ENCODE measurements at regions not wholly inside any gene's neighbourhood (a gene's known extent, or its start where the extent isn't known, plus 50 kb on each side); places are given as distances from the start of the nearest gene placed in this dataset.
"Not testable (repeated sequence)": the region's sequence is repeated elsewhere in the genome, so short reads cannot be mapped to it uniquely, and the experiment has no call there.

DNA sequence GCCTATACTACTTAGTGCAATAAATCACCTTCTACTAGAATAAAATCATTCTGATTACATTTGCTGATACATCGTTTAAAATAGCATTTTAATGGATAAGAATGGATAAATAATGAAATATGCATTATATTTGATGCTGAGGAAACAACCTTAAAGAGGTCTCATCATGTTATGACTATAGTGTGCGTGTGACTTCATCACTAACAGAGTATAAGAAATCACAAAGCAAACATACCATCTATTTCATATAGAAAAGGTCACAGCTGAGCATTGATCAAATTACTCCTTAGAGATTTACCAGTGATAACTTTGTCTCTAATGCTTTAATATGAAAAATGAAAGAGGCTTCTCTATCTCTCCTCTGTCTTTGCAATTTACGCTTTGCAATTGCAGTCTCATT is 1620.3 kb upstream of the SLC10A2 start:
- no peak for DNase-seq (ENCODE audit: low read depth in 2 of 2)

DNA sequence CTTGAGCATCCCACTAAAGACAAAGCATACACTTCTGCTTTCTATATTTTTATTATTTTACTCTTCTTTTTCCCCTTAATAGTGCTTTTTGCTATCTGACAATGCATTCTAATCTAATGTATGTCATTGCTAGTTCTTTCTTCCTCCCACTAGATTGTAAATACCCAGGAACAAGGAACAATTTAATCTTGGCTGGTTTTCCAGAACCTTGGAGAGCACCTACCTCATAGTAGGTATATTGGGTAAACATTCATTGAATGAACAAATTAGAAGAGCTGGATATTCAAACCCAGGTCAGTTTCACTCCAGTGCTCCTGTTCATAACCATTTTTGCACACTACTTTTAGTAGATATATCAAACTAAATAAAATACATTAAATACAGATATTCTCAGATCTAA is 1617.6 kb upstream of the SLC10A2 start:
- no peak for DNase-seq (ENCODE audit: low read depth in 2 of 2)

DNA sequence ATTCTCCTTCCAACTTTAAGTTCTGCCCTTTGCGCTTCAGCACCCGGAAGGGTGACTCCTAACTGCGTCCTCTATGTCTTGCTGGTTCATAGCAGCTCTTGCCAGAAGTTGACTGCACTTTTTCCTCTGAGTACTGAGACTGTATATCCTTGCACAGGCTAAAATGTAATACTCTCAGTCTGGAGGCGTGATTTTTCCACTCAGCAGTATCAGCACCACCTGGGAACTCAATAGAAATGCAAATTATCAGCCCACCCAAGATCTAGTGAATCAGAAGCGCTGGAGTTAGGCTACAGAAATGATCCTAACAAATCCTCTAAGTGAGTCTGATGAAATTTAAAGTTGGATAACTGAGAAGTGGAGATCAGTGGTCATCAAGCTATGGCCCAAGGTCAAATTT is 1611.9 kb upstream of the SLC10A2 start:
- DNase-seq (ENCODE audit: low read depth in 2 of 2): no peak

- no peak for DNase-seq (ENCODE audit: low read depth in 2 of 2)
These were observed 1605.7 kb upstream of the SLC10A2 start for GRCh38 chr13:104671901-104672300.

DNA sequence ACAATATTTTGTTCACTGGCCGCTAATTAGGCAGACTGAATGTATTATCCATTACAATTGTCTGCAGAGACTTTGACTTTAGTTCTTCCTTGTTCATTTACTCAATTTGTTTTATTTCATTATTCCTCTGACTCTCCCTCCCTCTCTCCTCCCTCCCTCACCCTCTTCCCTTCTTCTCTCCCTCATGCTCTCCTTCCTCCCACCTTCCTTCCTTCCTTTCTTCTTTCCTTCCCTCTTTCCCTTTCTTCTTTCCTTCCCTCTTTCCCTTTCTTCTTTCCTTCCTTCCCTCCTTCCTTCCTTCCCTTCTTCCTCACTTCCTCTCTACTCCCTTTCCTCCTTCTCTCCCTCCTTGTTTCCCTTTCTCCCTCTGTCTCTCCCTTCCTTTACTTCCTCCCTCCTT is 1591.0 kb upstream of the SLC10A2 start:
- DNase-seq (ENCODE audit: low read depth in 2 of 2): no peak

GRCh38 chr13:104650431-104650830 is 1584.2 kb upstream of the SLC10A2 start:
- no peak for DNase-seq (ENCODE audit: low read depth in 2 of 2)

GRCh38 chr13:104648291-104648690 is 1582.1 kb upstream of the SLC10A2 start:
- no peak for DNase-seq (ENCODE audit: low read depth in 2 of 2)

GRCh38 chr13:104645786-104646185 is 1579.6 kb upstream of the SLC10A2 start:
- DNase-seq (ENCODE audit: low read depth in 2 of 2): no peak

DNA sequence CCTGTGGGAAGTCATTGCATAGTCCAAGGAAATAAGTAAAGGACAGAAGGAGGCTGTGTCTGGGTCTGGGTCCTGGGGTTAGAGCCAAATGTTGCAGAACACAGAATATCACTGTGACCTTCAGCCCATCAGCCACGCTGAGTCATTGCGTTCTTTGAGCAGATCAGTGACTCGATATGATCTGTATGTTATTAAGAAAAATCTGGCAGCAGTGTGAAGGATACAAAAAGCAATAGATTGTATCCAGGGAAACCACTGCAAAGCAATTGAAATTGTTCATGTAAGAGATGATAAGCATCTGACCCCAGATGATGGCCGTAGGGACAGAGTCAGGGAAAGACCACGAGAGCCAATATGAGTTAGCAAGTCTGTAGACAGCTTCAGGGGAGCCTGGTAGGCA is 1575.1 kb upstream of the SLC10A2 start:
- DNase-seq (ENCODE audit: low read depth in 2 of 2): no peak

DNA sequence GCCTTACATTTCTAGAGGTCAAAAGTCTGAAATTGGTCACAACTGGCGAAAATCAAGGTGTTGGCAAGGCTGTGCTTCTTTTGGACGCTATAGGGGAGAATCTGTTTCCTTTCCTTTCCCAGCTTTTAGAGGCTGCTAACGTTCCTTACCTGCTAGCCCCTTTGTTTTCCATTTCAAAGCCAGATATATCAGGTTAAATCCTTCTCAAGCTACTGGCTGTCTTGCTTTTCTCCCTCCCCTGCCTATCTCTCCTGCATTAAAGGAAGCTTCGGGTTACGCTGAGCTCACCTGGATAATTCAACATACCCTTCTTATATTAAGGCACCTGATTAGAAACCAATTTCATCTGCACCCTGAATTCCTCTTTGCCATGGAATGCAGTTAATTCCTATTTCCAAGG is 1569.7 kb upstream of the SLC10A2 start:
- no peak for DNase-seq (ENCODE audit: low read depth in 2 of 2)

- DNase-seq (ENCODE audit: low read depth in 2 of 2): no peak
These were observed 1567.8 kb upstream of the SLC10A2 start for GRCh38 chr13:104634016-104634415.

GRCh38 chr13:104632736-104633135 is 1566.5 kb upstream of the SLC10A2 start:
- DNase-seq (ENCODE audit: low read depth in 2 of 2): no peak

GRCh38 chr13:104625201-104625600 is 1559.0 kb upstream of the SLC10A2 start:
- no peak for DNase-seq (ENCODE audit: low read depth in 2 of 2)

GRCh38 chr13:104616990-104617389 is 1550.8 kb upstream of the SLC10A2 start:
- DNase-seq (ENCODE audit: low read depth in 2 of 2): no peak

DNA sequence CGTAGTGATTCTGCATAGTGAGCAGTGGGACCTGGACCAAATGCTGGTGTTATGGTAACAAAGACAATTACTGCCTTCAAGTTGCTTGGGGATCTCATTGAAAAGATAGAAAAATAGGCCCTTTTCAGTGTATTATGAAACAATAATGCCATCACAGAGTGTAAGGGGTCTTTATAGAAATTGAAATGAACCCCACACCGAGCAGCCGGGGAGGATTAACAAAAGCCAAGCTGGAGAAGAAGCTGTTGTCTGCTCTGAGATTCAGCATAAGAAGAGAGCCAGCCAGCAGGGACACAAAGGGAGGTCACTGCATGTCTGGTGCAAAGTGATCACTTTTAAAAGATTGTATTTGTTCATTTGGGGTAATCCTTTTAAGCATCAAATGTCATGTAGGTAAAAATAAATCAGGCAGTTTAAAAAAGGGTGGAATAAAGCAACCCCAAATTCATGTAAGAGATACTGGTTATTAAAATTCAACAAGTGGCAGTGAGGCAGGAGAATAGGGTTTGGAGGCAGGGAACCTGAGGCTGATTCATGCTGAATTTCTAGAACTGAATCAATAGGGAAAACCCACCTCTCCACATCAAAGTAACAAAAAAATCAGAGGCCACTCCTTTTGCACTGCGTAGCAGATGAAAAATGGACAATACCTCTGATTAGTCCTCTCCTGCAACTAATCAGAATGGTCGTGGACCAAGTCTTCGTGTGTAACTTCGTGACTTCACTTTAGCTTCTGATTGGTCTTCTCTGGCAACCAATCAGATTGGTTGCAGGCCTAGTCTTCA is 1548.3 kb upstream of the SLC10A2 start:
- no peak for DNase-seq (ENCODE audit: low read depth in 2 of 2)

DNA sequence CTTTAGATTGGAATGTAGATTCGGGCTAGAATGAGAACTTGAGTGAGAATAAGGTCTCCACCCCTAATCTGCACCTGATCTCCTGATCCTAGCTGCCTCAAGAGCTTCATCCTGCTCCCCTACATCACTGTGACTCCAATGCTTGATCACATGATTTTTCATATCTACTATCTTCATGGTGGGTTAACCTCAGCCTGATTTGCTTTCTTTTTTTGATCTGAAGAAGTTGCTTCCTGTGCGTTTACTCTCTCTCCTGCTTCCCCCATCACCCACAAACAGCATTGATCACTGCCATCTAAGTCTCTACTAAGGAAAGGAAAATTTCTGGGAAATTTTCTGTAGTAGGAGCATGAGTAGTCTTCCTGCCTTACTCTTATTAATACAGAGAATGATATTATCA is 1542.1 kb upstream of the SLC10A2 start:
- no peak for DNase-seq (ENCODE audit: low read depth in 2 of 2)

- DNase-seq (ENCODE audit: low read depth in 2 of 2): not testable (repeated sequence)
These were observed 1539.2 kb upstream of the SLC10A2 start for GRCh38 chr13:104605435-104605834.

GRCh38 chr13:104597546-104598180 is 1531.4 kb upstream of the SLC10A2 start:
- DNase-seq (ENCODE audit: low read depth in 2 of 2): no peak

DNA sequence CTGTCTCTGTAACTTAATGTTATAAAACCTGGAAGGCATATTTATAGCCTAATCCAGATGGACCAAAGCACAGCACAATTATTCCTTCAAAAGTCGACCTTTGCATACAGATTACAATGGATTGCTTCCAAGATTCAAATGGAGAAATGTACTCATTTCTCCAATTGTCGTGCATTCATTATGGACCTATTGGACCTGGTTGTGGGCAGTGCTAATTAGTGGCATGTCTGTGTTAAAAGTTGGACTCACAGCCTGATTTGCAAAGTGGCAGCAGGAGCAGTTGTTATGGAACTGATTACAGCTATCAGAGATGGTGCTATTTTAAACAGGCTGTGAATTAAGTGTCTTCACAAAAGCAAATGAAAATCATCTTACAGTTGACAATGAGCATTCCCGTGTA is 1529.3 kb upstream of the SLC10A2 start:
- no peak for DNase-seq (ENCODE audit: low read depth in 2 of 2)

- DNase-seq (ENCODE audit: low read depth in 2 of 2): no peak
These were observed 1528.6 kb upstream of the SLC10A2 start for GRCh38 chr13:104594806-104595205.

GRCh38 chr13:104593693-104594092 is 1527.5 kb upstream of the SLC10A2 start:
- no peak for DNase-seq (ENCODE audit: low read depth in 2 of 2)

DNA sequence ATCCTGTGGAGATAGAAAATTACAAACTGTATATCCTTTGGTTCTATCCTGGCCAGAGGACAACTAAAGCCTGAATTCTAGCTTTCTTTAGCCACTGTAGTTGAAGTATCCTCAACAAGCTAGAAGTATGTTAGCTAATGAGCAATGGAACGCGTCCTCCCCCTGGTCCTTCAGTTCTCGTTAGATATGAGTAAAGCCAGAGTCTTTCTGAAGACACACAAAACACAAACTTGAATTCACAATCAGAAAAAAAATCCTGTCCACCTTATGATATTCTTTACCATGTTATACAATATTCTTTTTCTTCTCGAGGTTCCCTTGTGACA is 1527.0 kb upstream of the SLC10A2 start:
- no peak for DNase-seq (ENCODE audit: low read depth in 2 of 2)

GRCh38 chr13:104592545-104593250 is 1526.5 kb upstream of the SLC10A2 start:
- no peak for DNase-seq (ENCODE audit: low read depth in 2 of 2)

Data from stimulated activated CD8-positive, alpha-beta memory T cell treated with anti-CD3 and anti-CD28 coated beads, Interleukin-15, amount 100 ng/mL, for 4 hours (primary cell).